ENCODE measurements at regions not wholly inside any gene's neighbourhood (a gene's known extent, or its start where the extent isn't known, plus 50 kb on each side); places are given as distances from the start of the nearest gene placed in this dataset.
A peak's percentile ranks its signal among the peaks of the same experiment; 100 is the strongest.

DNA sequence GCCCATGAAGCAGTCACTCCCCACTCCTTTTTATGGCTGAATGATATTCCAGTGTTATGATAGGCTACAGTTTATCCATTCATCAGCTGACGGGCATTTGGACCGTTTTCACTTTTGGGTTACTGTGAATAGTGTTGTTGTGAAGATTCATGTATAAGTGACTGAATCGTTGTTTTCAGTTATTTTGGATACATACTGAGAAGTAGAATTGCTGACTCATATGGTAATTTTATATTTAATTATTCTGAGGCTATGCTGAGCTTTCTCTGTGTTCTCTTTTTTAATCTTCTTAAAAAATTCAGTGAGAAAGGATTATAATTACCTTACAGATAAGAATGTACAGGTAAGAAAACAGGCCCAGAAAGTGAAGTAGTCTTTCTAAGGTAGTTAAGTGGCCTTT lies 117.9 kb upstream of the MPHOSPH6 start:
- Histone ChIP-seq H3K4me1 (ENCODE audit: control insufficient read depth, insufficient read depth, low read length) (no peaks in the 10 kb centered on the region), H2BK5ac (ENCODE audit: low read depth, low read length, poor library complexity, severe bottlenecking) (no peak overlapping the region), H2AFZ (replicated peaks; ENCODE audit: low read length, poor library complexity) (no peak overlapping the region), H3K23ac (ENCODE audit: low read depth, low read length) (no peak overlapping the region), H3K14ac (replicated peaks; ENCODE audit: low read depth, low read length) (no peak overlapping the region), H3K27ac (ENCODE audit: insufficient read depth, low read length) (no peak overlapping the region), H3K18ac (ENCODE audit: low read depth, low read length) (no peak overlapping the region), H3K36me3 (ENCODE audit: control insufficient read depth, insufficient read depth, low read length) (no peaks in the 10 kb centered on the region), H2BK20ac (ENCODE audit: low read depth, low read length) (no peak overlapping the region), H2AK9ac (replicated peaks; ENCODE audit: low read depth, low read length, poor library complexity) (no peak overlapping the region), H4K8ac (ENCODE audit: low read depth in 2 of 2, low read length in 2 of 2) (no peak overlapping the region), H3K4ac (ENCODE audit: low read depth, low read length) (no peak overlapping the region), H3K27me3 (ENCODE audit: control insufficient read depth, insufficient read depth, low read length) (no peaks in the 10 kb centered on the region), H2BK120ac (ENCODE audit: low read depth, low read length) (no peak overlapping the region), H2AK5ac (ENCODE audit: low read depth, low read length) (no peak overlapping the region), H4K91ac (ENCODE audit: insufficient read depth, low read depth, low read length) (no peak overlapping the region), H3K4me2 (ENCODE audit: low read depth, low read length) (no peak overlapping the region), H3K9ac (ENCODE audit: low read depth, low read length) (no peak overlapping the region), H3K79me1 (ENCODE audit: low read depth in 1 of 2, low read length in 2 of 2) (no peaks in the 10 kb centered on the region), H4K20me1 (ENCODE audit: insufficient read depth, low read length) (no peaks in the 10 kb centered on the region), H3K9me1 (ENCODE audit: insufficient read depth, low read length) (no peaks in the 10 kb centered on the region), H3K56ac (ENCODE audit: extremely low read depth, insufficient read depth, low read length) (no peak overlapping the region), H3K4me3 (ENCODE audit: insufficient read depth, low read depth, low read length) (no peak overlapping the region), H3K9me3 (ENCODE audit: control insufficient read depth, insufficient read depth, low read length) (no peaks in the 10 kb centered on the region), H2BK15ac (ENCODE audit: low read depth, low read length) (no peak overlapping the region), H4K5ac (ENCODE audit: low read depth, low read length) (no peak overlapping the region)
- in situ Hi-C loops (cut with MboI; ENCODE audit: low sequenced_read_pairs) (no loop called here), intact Hi-C loops (cut with micrococcal nuclease) (no loop called here), dilution Hi-C loops (cut with HindIII; ENCODE audit: low sequenced_read_pairs, unreplicated experiment) (no loop called here)
- BruUV-seq (replicated peaks) = no TSS peak
- no peak for DNase-seq
- WGBS, 2 experiments (ENCODE audit: extremely low coverage in 2 of 2, insufficient read length in 1 of 2) = no CpG with 5 or more reads among the region's 3 CpGs
- CTCF ChIA-PET = no interaction called here
- TF ChIP-seq MAZ (IDR thresholded peaks at IDR 0.05; ENCODE audit: borderline replicate concordance, low read depth, low read length) (no peak), RCOR1 (IDR thresholded peaks at IDR 0.05; ENCODE audit: insufficient replicate concordance, low read length) (no peak), MAFK (IDR thresholded peaks at IDR 0.05; ENCODE audit: low read depth, low read length) (peak; percentile 29), SMC3 (IDR thresholded peaks at IDR 0.05; ENCODE audit: low read depth, low read length) (no peak)
- POLR2A ChIA-PET (ENCODE audit: unreplicated experiment) = no interaction called here
- no peak for ATAC-seq (ENCODE audit: low read depth)
